ENCODE measurements at regions not wholly inside any gene's neighbourhood (a gene's known extent, or its start where the extent isn't known, plus 50 kb on each side); places are given as distances from the start of the nearest gene placed in this dataset.
A peak's percentile ranks its signal among the peaks of the same experiment; 100 is the strongest.

GRCh38 chr9:108775901-108776306 is 79.9 kb downstream of the ACTL7B start (continued):
- no peak for TF ChIP-seq KLF15 (CRISPR knock-in tag; IDR thresholded peaks at IDR 0.05; ENCODE audit: borderline replicate concordance)
- peak; percentile 51; the same call in 1 of the 2 replicates for TF ChIP-seq DRAP1 (CRISPR knock-in tag; IDR thresholded peaks at IDR 0.05)
- 0 out of 2 replicates have a peak, but pooled peaks have one; percentile 31 for TF ChIP-seq IRF2 (CRISPR knock-in tag; IDR thresholded peaks at IDR 0.05)
- TF ChIP-seq KLF12 (CRISPR knock-in tag; IDR thresholded peaks at IDR 0.05; ENCODE audit: borderline replicate concordance) = no peak
- TF ChIP-seq FOXP1 (IDR thresholded peaks at IDR 0.05) = 0 out of 2 replicates have a peak, but pooled peaks have one; percentile 33
- peak; percentile 47; the same call in 1 of the 2 replicates for TF ChIP-seq FOXP1 (CRISPR knock-in tag; IDR thresholded peaks at IDR 0.05)
- TF ChIP-seq HDAC2 (CRISPR knock-in tag; IDR thresholded peaks at IDR 0.05) = peak; percentile 42; the same call in 1 of the 2 replicates
- no peak for TF ChIP-seq HNF1A (IDR thresholded peaks at IDR 0.05; ENCODE audit: low read depth)
- 0 out of 2 replicates have a peak, but pooled peaks have one; percentile 47 for TF ChIP-seq HNF1A (CRISPR knock-in tag; IDR thresholded peaks at IDR 0.05; ENCODE audit: borderline replicate concordance)
- peak; percentile 34; the same call in 1 of the 2 replicates for TF ChIP-seq MEIS1 (CRISPR knock-in tag; IDR thresholded peaks at IDR 0.05; ENCODE audit: borderline replicate concordance)
- no peak; the same call in 1 of the 2 replicates for TF ChIP-seq NR2F2 (IDR thresholded peaks at IDR 0.05; ENCODE audit: borderline replicate concordance, low read depth)
- TF ChIP-seq HCFC1 (IDR thresholded peaks at IDR 0.05; ENCODE audit: low read depth, low read length) = no peak
- no peak for TF ChIP-seq BHLHE40 (IDR thresholded peaks at IDR 0.05; ENCODE audit: low read length)
- no peak for TF ChIP-seq ZBTB10 (CRISPR knock-in tag; IDR thresholded peaks at IDR 0.05; ENCODE audit: borderline replicate concordance)
- TF ChIP-seq ZNF652 (CRISPR knock-in tag; IDR thresholded peaks at IDR 0.05; ENCODE audit: borderline replicate concordance, low read depth) = no peak
- TF ChIP-seq MIER3 (CRISPR knock-in tag; IDR thresholded peaks at IDR 0.05; ENCODE audit: borderline replicate concordance) = no peak
- no peak for TF ChIP-seq HOXA5 (CRISPR knock-in tag; IDR thresholded peaks at IDR 0.05)
- TF ChIP-seq ZBTB42 (CRISPR knock-in tag; IDR thresholded peaks at IDR 0.05) = no peak
- TF ChIP-seq KDM5A (IDR thresholded peaks at IDR 0.05; ENCODE audit: borderline replicate concordance, low read length) = no peak
- TF ChIP-seq KDM6A (CRISPR knock-in tag; IDR thresholded peaks at IDR 0.05; ENCODE audit: low read depth) = peak; percentile 61; the same call in 1 of the 2 replicates
- peak; percentile 68 for TF ChIP-seq SP5 (CRISPR knock-in tag; IDR thresholded peaks at IDR 0.05; ENCODE audit: borderline replicate concordance, low read depth)
- TF ChIP-seq CEBPZ (IDR thresholded peaks at IDR 0.05; ENCODE audit: low read length) = no peak
- TF ChIP-seq HIVEP1 (CRISPR knock-in tag; IDR thresholded peaks at IDR 0.05) = no peak

Data from HepG2 (cell line).